IPS-15b (cell line): ENCODE measurements at regions not wholly inside any gene's neighbourhood (a gene's known extent, or its start where the extent isn't known, plus 50 kb on each side); places are given as distances from the start of the nearest gene placed in this dataset.

ENCODE experiments used
- H3K27me3 ChIP-seq: one replicate; pipeline ENCODE4 v1.6.1; 2013; ENCODE audit warnings: low read length; ENCODE audit not compliant: control insufficient read depth, insufficient read depth
- H3K36me3 ChIP-seq: one replicate; pipeline ENCODE4 v1.6.1; 2013; ENCODE audit warnings: low read length; ENCODE audit not compliant: control insufficient read depth, insufficient read depth
- H3K4me1 ChIP-seq: one replicate; pipeline ENCODE4 v1.6.1; 2013; ENCODE audit warnings: mild to moderate bottlenecking, low read length; ENCODE audit not compliant: control insufficient read depth, insufficient read depth
- H3K4me3 ChIP-seq: one replicate; pipeline ENCODE4 v1.5.1; 2013; ENCODE audit warnings: low read depth, low read length
- H3K9ac ChIP-seq: one replicate; pipeline ENCODE4 v1.6.1; 2013; ENCODE audit warnings: low read depth, mild to moderate bottlenecking, low read length
- H3K9me3 ChIP-seq: one replicate; pipeline ENCODE4 v1.6.1; 2013; ENCODE audit warnings: mild to moderate bottlenecking, low read length; ENCODE audit not compliant: control insufficient read depth, insufficient read depth

DNA sequence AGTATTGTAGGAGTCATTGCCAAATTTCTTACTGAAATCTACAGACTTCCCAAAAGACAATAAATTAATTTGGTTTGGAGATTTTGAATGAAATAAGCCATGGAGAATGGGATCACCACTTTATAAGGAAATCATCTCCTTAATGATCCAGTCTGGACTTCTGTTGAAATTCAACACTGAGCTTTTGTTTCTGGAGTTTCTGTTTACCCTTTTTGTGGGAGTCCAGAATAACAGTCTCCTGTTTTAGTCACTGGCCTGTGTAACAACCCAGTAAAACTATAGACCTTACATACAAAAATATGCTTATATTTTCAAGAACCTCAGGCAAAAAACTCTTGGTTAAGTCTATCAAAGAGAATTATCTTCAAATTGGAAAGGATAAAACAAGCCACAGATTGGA is 321.7 kb upstream of the PLET1 start:
- Histone ChIP-seq H3K9ac (no peak overlapping the region), H3K4me3 (no peak overlapping the region), H3K27me3 (no peaks in the 10 kb centered on the region), H3K36me3 (no peaks in the 10 kb centered on the region), H3K9me3 (no peaks in the 10 kb centered on the region), H3K4me1 (peaks cover 2% of the 10 kb centered on the region)

DNA sequence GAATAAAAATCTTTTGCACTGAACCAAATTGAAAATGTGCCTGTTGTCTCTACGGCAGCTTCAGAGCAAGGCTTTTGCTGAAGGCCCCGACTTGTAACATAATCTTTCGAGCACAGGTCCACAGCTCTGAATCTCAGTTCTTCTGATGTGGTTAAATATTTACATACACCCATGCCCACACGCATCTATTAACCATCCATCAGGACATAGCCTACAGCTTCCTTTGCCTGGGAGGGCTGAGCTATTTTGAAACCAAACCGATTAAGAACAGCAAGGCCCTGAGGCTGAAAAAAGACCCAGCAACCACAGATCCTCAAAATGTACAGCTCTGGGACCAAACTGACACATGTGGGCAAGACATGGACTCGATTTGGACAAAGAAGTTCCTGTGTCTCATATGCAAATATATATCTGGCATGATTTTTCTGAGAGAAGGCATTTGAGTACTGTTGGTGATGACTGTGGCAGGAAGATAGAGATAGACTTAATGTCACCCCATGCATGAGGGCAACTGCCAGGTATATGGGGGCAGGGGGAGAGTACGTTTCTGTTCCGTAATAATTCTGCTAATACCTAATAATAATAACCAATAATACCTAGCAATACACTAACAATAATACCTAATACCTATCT is 322.7 kb upstream of the PLET1 start:
- Histone ChIP-seq H3K9me3 (no peaks in the 10 kb centered on the region), H3K4me3 (no peak overlapping the region), H3K9ac (no peak overlapping the region), H3K4me1 (peaks cover 2% of the 10 kb centered on the region), H3K36me3 (no peaks in the 10 kb centered on the region), H3K27me3 (no peaks in the 10 kb centered on the region)

DNA sequence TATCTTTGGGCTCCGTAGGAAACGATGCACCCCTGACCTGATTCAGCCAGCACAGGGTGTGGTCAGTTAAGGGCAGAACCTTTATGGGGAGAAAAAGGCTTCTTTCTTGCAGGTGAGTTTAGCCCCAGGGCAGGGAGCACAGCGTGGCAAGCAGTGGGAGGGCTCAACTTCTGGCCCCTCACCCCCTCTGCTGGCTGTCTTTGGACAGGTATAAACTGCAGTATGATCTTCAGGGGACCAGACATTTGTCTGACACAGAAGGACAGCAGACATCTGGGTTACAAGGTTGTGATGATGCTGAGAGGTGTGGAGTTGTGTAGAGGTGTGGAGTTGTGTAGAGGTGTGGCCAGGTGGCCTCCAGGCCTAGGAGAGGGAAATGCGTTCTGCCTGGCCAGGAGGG is 324.0 kb upstream of the PLET1 start:
- Histone ChIP-seq H3K4me1 (peaks cover 2% of the 10 kb centered on the region), H3K4me3 (no peak overlapping the region), H3K9ac (no peak overlapping the region), H3K36me3 (no peaks in the 10 kb centered on the region), H3K9me3 (no peaks in the 10 kb centered on the region), H3K27me3 (no peaks in the 10 kb centered on the region)

DNA sequence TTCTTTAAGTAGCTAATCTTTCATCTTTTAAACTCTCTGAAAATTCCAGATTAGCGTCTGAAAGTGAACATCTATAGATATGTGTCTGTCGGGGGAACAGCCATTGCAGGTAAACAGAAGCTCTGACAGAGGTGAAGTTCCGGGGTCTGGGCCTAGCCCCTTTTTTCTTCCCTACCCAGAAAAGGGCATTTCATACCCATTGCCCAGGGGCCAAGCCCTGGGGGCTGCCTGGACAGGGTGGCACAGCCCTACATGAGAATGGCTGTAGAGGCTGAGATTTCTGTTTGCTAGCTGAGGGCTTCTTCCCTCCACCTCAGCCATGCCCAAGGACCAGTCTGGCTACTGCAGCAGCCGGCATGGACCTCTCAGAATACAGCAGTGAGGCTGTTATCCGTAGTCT is 327.0 kb upstream of the PLET1 start:
- no peaks in the 10 kb centered on the region for H3K9me3 ChIP-seq

DNA sequence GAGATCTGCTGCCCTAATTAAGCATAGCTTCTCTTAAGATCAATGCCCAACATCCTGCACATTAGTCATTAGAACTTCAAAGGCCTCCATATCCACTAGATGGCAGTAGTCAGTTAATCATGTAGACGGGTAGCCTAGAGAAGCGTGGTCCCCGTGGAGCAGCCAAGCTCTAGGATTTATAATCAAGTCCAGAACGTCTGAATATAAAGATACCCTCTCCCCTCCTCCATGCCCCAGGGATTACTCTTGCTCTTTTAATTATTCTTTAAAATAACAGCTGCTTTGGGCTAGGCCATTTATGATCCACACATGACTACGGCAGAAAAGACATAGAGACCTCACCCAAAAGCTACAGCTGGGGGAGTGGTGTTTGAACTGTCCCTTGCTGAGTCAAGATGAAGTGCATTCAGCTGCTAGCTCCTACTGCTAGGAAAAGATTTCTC is 327.6 kb upstream of the PLET1 start:
- Histone ChIP-seq H3K4me1 (peaks cover 2% of the 10 kb centered on the region), H3K36me3 (no peaks in the 10 kb centered on the region)

More for the DNA sequence above, 327.0 kb upstream of the PLET1 start:
- Histone ChIP-seq H3K27me3 (no peaks in the 10 kb centered on the region), H3K4me1 (peaks cover 2% of the 10 kb centered on the region), H3K9ac (no peak overlapping the region), H3K4me3 (no peak overlapping the region), H3K36me3 (no peaks in the 10 kb centered on the region)

DNA sequence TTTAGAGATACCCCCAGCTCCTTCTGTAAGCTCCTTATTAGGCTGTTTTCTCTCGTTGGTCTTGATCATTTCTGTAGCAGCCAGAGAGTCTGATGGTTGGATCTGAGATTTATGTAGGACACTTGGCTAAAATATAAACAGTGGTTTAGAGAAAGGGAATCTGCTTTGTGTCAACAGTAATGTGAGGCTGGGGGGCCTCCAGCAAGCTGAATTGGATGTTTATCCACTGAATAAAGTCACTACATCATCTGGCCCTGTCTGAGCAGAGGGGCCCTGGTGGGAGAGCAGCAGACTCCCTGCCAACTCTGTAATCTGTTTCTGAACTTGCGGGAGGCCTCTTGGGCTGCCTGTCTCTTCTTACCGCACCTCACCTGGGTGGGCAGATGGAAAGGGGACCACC is 328.5 kb upstream of the PLET1 start:
- no peak overlapping the region for H3K4me3 ChIP-seq
- H3K36me3 ChIP-seq: no peaks in the 10 kb centered on the region
- peaks cover 2% of the 10 kb centered on the region for H3K4me1 ChIP-seq
- no peak overlapping the region for H3K9ac ChIP-seq
- H3K9me3 ChIP-seq: no peaks in the 10 kb centered on the region
- H3K27me3 ChIP-seq: no peaks in the 10 kb centered on the region

More for the DNA sequence above, 327.6 kb upstream of the PLET1 start:
- Histone ChIP-seq H3K4me3 (no peak overlapping the region), H3K27me3 (no peaks in the 10 kb centered on the region), H3K9ac (no peak overlapping the region), H3K9me3 (no peaks in the 10 kb centered on the region)

DNA sequence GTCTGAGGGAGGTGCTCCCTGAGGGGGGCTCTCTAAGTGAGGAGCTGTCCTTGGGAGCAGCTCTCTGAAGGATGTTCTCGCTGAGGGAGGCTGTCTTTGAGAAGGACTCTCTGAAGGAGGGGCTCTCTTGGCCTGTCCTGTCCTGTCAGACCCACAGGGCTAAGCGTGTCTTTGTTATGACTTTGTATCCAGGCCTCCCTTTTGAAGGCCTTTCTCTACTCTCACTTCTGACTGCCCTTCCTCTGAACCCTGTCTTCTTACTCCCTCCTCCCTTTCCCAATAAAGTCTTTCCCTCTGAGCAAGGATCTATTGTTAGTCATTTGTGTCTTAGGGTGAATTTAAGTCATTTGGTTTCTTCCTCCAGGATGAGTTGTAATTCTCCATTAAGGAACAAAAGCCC is 330.1 kb upstream of the PLET1 start:
- Histone ChIP-seq H3K4me1 (no peaks in the 10 kb centered on the region), H3K36me3 (no peaks in the 10 kb centered on the region), H3K4me3 (no peak overlapping the region), H3K9ac (no peak overlapping the region), H3K27me3 (no peaks in the 10 kb centered on the region), H3K9me3 (no peaks in the 10 kb centered on the region)

DNA sequence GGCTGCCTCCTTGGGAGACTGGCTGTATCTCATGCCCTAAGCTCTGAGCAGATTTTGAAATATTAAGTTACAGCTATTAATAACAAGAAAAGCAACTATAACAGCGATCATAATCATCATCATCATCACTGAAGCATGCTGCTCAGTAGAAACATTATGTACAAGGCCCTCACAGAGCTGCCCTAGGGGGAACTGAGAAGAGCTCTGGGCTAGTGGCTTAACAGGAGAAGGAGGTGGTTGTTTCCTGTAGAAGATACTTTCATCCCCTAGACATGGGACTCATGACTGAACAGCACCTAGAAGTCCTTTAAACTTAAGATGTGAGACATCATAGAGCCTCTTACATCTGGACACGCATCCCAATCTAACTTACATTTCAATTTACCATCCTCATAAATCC is 332.8 kb upstream of the PLET1 start:
- H3K9ac ChIP-seq: no peak overlapping the region
- H3K36me3 ChIP-seq: no peaks in the 10 kb centered on the region
- no peak overlapping the region for H3K4me3 ChIP-seq
- no peaks in the 10 kb centered on the region for H3K9me3 ChIP-seq
- no peaks in the 10 kb centered on the region for H3K27me3 ChIP-seq
- peaks cover 5% of the 10 kb centered on the region for H3K4me1 ChIP-seq

DNA sequence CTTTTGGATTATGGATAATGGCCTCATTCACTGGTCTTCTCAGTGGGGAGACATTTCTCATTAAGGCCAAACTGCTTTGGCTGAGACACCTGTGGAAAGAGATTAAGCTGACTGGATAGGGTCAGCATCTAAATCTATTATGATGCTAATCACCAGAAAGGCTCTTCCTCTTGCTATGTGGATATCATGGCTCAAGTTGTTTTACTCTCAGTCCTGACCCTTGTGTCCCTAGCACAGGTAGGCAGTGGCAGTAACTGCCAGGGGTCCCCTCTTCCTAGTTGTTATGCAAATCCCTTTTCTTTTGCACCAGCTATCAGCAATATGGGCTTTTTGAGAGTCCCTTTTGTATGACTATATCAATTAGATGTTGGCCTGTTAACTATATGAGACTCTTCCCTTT is 335.7 kb upstream of the PLET1 start:
- Histone ChIP-seq H3K4me3 (no peak overlapping the region), H3K9ac (no peak overlapping the region), H3K9me3 (no peaks in the 10 kb centered on the region), H3K27me3 (no peaks in the 10 kb centered on the region), H3K4me1 (peaks cover 5% of the 10 kb centered on the region), H3K36me3 (no peaks in the 10 kb centered on the region)

DNA sequence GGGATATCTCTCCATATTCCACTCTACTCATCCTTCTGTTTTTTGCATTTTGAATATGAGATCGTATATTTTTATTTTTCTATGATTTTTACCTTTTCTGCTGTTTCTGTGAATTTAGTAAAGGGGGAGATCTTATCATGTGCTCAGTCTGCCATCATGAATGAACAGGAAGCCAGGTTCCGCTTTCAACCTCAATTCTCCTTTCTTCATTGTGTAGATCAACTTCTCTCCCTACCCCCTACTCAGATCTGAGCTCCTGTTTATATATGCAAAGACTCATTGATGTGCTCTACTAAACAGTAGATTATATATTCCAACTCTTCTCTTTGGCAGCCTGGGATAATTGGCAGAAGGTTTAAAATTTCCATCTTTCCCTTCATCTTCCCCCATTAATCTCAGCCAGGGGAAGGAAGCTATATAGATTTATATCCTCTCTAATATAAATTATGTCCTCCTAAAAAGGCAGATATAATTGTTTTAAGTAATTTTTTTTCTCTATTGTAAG is 336.7 kb upstream of the PLET1 start:
- no peaks in the 10 kb centered on the region for H3K36me3 ChIP-seq
- H3K9ac ChIP-seq: no peak overlapping the region
- no peaks in the 10 kb centered on the region for H3K9me3 ChIP-seq
- H3K4me1 ChIP-seq: peaks cover 5% of the 10 kb centered on the region
- H3K27me3 ChIP-seq: no peaks in the 10 kb centered on the region
- no peak overlapping the region for H3K4me3 ChIP-seq

DNA sequence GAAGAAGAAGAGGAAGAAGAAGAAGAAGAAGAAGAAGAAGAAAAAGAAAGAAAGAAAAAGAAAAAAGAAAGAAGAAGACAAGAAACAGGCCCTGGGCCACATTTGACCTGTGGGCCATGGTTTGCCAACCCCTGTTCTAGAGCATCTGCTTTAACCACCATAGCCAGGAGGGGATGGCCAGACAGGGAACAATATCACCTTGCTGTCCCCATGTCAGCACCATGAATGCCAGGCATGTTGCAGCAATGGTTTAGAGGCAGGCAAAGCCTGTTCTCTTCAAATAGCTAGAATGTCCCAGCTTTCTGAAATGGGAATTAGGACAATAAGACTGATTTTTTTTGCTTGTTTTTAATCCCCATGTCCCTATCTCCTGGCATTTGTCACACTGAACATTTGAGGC is 338.6 kb upstream of the PLET1 start:
- H3K4me1 ChIP-seq: peaks cover 5% of the 10 kb centered on the region
- no peak overlapping the region for H3K4me3 ChIP-seq
- H3K36me3 ChIP-seq: no peaks in the 10 kb centered on the region
- no peak overlapping the region for H3K9ac ChIP-seq
- no peaks in the 10 kb centered on the region for H3K27me3 ChIP-seq
- no peaks in the 10 kb centered on the region for H3K9me3 ChIP-seq

DNA sequence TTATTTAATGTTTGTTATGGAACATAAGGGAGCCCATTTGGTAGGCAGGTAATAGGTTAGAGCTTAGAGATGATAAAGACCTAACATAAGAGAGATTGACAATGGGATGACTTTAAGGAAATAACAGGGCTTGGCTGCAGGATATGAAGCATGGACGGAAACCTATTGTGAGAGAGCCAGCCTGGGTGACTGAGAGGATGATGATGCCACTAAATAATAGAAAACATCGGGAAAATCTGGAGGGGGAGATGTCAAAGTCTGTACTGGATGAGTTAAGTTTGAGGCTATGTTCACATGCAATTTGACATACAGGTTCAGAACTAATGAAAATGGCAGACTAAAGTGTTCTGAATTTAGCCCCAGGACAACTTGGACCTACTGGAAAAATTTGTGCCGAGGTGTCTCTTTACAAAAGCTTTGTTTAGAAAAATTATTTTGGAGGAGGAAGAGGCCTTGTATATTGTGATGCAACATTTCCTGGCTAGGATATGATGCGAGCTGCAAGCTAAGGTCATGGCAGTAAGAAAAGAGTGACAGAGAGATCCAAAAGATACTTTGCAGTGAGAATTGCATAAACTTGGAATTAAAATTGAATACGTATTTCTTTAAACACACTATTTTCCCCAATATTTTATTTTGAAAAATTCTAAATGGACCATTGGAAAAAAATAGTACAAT is 339.3 kb upstream of the PLET1 start:
- H3K4me1 ChIP-seq: peaks cover 5% of the 10 kb centered on the region
- no peaks in the 10 kb centered on the region for H3K9me3 ChIP-seq

More for the DNA sequence above, 339.3 kb upstream of the PLET1 start:
- no peaks in the 10 kb centered on the region for H3K36me3 ChIP-seq
- H3K4me3 ChIP-seq: no peak overlapping the region
- no peak overlapping the region for H3K9ac ChIP-seq
- H3K27me3 ChIP-seq: no peaks in the 10 kb centered on the region
